Esophagus mucosa (tissue), 1 donor: ENCODE measurements at regions not wholly inside any gene's neighbourhood (a gene's known extent, or its start where the extent isn't known, plus 50 kb on each side); places are given as distances from the start of the nearest gene placed in this dataset.
A peak's percentile ranks its signal among the peaks of the same experiment; 100 is the strongest.
"Not testable (repeated sequence)": the region's sequence is repeated elsewhere in the genome, so short reads cannot be mapped to it uniquely, and the experiment has no call there.

Experiments
- ATAC-seq: fragments of 200-7000 bp; cut with Tn5 transposase; one replicate; pipeline ENCODE4 v1.9.1; 2020
- donor health status: DM: yes; HTN: yes; CAD: no.

- ATAC-seq, result no peak
Measured at GRCh38 chr6:101015541-101015940, 134.4 kb upstream of the ASCC3 start.

- ATAC-seq, result no peak
Measured at GRCh38 chr6:101016163-101016562, 135.0 kb upstream of the ASCC3 start.

DNA sequence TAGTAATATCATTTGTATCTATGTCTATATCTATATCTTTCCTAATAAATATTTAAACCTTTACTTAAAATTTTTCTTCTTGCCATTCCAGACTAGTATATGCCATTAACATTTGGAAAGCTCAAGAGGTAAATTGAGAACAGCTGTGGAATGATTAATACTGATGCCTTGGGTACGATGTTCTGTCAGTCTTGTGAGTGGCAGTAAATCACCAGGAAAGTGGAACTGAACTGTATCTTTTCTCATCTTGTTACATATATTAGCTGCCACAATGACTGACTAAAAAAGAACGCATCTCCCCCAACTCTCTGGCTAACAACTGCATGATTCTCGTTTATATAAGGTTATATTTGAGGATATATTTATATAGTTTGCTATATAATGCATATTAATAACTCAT is 137.0 kb upstream of the ASCC3 start:
- ATAC-seq, result no peak

- no peak for ATAC-seq
Measured at GRCh38 chr6:101021504-101021903, 140.4 kb upstream of the ASCC3 start.

GRCh38 chr6:101042966-101043365 is 161.8 kb upstream of the ASCC3 start:
- ATAC-seq, result no peak

DNA sequence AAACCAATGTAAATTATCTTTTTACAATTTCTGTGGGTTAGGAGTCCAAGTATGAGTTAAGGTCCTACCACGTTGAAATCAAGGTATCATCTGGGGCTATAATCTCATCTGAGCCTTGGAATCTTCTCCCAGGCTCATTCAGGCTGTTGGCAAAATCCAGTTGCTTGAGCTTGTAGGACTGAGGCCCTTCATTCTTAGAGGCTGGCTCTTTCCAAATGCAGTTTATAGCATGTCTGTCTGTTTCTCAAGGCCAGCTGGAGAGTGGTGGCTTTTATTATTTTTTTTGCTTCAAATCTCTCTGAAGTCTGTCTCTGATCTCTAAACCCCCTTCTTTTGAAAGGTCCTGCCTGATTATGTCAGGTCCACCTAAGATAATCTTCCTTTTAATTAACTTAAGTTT is 177.2 kb upstream of the ASCC3 start:
- no peak for ATAC-seq

DNA sequence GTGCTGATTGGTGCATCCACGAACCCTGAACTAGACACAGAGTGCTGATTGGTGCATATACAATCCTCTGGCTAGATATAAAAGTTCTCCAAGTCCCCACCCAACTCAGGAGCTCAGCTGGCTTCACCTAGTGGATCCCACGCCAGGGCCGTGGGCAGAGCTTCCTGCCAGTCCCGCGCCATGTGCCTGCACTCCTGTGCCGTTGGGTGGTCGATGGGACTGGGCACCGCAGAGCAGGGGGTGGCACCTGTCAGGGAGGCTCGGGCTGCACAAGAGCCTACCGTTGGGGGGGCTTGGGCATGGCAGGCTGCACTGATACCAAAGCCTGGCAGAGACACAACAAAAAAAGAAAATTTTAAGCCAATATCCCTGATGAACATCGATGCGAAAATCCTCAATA is 185.4 kb upstream of the ASCC3 start:
- no peak for ATAC-seq

DNA sequence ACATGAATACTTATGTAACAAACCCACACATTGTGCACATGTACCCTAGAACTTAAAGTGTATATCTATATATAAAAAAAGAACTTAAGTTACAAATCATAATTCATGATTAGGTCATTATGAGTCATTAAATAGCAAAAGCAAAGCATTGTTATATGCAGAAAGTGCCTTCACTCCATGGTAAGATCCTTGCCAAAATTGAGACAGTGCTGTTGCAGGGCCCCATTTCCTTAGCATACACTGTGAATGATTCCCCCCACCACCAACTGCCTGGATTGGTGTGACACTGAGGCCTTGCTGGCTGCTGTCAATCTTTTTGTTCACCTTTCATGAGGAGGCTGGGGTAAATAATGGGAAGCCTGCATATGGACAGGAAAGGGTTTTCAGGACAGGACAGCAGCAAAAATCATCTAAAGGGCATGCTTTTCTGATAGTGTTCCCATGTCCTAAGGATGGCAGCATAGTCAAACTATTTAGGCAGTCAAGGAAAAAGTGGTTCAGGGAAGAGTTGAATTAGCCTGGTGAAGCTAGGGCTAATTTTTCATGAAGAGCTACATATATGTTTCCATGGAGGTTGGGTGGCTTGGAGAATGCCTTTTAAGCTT is 188.2 kb upstream of the ASCC3 start:
- no peak for ATAC-seq

- no peak for ATAC-seq
Measured at GRCh38 chr6:101070044-101070608, 189.0 kb upstream of the ASCC3 start.

GRCh38 chr6:101077344-101077743 is 196.2 kb upstream of the ASCC3 start:
- no peak for ATAC-seq

GRCh38 chr6:101079696-101080270 is 198.7 kb upstream of the ASCC3 start:
- ATAC-seq, result no peak

- ATAC-seq, result peak; percentile 91
Measured at GRCh38 chr6:101080597-101080996, 199.5 kb upstream of the ASCC3 start.

DNA sequence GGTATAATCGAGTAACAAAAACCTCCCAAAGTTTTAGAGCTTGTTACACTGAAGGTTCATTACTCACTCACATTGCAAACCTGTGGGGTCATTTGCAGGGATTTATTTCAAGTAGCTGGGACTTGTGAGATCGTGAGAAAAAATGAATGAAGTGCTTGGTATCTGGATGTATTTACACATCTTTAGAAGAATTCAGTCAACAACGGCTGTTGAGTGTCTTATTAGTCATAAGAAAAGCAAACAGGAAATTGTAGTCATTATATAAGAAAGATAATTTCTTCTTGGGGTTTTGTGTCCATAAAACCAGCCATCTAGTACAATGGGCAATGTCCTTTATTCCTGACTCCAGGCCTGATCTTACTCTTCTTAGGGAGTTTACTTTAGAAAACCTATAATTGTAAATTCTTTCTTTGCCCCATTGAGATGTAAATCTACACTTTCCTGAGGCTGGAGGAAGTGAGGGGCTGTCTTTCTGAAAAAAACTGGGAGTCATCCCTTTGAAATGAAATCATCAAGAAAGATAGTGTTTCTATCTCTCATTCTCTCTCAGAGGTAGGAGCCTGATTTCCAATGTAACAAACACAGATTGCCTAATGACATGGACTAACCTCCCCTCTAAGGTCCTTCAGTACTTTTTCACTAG is 202.5 kb upstream of the ASCC3 start:
- ATAC-seq, result peak; percentile 10

- no peak for ATAC-seq
Measured at GRCh38 chr6:101085327-101085726, 204.2 kb upstream of the ASCC3 start.

DNA sequence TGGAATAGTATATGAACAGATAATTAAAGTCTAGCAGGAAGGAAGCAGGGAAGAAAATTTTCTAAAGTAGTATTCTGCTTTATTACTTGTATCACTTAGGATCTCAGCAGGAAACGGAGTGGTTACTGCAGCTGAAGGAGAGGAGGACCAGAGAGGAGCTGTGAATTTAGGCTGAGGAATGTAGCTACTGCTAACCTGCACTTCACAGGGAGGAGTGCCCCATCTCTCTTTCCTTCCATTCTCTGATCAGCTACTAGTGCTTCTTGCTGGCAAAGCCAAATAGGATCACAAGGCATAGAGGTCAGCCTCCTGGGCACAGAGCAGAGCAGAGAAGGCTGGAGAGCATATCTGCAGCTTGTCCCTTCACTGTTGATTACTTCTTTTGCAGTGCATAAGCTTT is 205.3 kb upstream of the ASCC3 start:
- no peak for ATAC-seq

- no peak for ATAC-seq
Measured at GRCh38 chr6:101088594-101088993, 207.5 kb upstream of the ASCC3 start.

DNA sequence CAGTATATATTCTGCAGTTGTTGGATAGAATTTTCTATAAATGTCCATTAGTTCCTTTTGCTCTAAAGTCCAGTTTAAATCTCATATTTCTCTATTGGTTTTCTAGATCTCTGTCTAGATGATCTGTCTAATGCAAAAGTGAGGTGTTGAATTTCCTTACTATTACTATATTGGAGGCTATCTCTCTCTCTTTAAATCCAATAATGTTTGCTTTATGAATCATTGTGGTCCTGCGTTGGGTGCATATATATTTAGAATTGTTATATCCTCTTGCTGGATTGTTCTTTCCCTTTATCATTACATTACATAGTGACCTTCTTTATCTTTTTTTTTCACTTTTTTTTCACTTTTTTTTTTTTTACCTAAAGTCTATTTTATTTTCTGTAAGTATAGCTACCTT is 208.5 kb upstream of the ASCC3 start:
- ATAC-seq, result no peak

- no peak for ATAC-seq
Measured at GRCh38 chr6:101090281-101090680, 209.2 kb upstream of the ASCC3 start.

GRCh38 chr6:101098605-101099004 is 217.5 kb upstream of the ASCC3 start:
- not testable (repeated sequence) for ATAC-seq

DNA sequence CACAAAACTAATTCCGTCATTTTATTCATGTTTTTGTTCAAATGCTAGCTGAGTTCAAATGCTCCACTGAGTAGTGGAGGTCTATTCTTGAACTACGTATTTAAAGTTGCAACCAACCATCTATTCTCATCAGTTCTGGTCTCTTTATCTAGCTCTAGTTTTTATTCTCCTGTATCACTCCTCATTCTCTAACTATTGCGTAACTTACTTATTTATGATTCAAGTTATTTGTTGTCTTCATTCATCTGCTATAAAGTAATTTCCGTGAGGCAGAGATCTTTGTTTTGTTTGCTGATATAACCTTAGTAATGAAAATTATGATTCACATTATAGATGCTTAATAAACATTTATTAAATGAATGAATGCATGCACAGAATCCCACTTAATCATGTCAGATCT is 221.6 kb upstream of the ASCC3 start:
- no peak for ATAC-seq

DNA sequence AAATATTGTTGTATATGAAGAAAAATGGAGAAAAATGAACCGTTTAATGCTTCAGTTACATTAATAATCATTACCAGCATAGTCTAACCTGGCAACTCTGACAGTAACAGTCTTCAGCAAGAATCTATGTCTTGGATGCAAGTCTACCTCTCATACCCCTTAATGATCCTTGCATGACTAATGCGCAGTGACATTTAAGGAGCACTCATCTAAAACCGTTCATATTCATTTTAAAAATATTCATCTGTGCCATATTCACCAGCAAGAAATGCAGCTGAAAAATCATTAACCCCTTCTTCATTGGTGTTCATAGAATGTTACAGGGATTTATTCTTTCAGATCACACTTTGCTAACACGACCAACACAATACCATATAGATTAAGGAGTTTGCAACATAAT is 227.2 kb upstream of the ASCC3 start:
- no peak for ATAC-seq

- no peak for ATAC-seq
Measured at GRCh38 chr6:101110814-101111213, 229.7 kb upstream of the ASCC3 start.

DNA sequence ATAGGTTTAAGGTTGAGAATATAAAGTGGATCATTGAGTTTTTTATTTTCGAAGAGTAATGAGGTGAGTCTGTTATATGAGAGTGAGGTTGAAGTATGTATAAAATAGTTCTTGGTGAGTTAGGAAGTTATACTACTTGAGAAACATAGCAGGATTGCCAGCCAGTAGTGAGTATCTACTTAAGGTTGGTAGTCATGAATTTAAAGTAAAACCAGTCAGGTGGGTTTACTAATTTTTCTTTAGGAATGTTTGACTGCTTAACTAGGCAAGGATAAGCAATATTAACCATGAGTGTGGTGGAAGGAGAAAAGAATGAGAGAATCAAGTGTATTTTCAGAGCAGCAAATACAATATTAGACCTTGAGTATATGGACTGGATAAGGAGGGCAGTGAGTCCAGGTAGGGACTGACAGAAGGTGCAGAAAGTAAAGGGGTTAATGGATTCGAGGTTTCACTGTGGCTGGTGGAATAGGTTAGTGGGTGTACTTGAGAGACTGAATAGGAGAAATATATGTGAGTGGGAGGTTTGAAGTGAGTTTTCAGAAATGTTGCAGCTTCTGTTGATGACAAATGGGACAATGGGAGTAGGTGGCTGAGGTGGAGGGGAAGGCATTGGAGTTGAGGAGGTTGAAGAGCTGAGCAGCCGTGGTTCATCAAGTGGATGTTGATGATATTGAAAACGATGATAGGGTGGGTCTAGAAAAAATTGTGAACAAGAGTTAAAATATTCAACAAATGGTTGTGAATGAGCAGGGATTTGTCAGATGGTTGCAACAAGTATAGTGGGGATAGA is 232.5 kb upstream of the ASCC3 start:
- no peak for ATAC-seq
